K562 (cell line): ENCODE measurements at regions not wholly inside any gene's neighbourhood (a gene's known extent, or its start where the extent isn't known, plus 50 kb on each side); places are given as distances from the start of the nearest gene placed in this dataset.

ENCODE experiments used
- ATAC-seq: fragments of 200-7000 bp; cut with Tn5 transposase; 3 replicates; pipeline ENCODE4 v1.9.1; 2020; ENCODE audit warnings: moderate library complexity
- BruUV-seq: library from RNA; stranded (reverse); fragments of 400-500 nt; replicated peaks from 2 replicates; lab custom pipeline; 2021; lab: Mats Ljungman, UMichigan
- CTCF ChIA-PET: fragments of 300-600 bp; formaldehyde crosslinking; extraction: SDS; loops from one replicate; lab custom pipeline; 2021; ENCODE audit warnings: low intra/inter-chr PET ratio; lab: Yijun Ruan, JAX
- POLR2A ChIA-PET: fragments of 300-600, 350-650 bp; sonication (Branson Sonifier 250); formaldehyde crosslinking; extraction: SDS; loops from one replicate; lab custom pipeline; 2021; ENCODE audit warnings: antibody characterized with exemption, inconsistent platforms; lab: Yijun Ruan, JAX
- DNase-seq, 4 experiments: peaks; one replicate each; pipeline versions ENCODE4 v3.0.0 to v3.0.0-alpha.2; 2011 to 2018; ENCODE audit warnings: low spot score in 3 of 4, mixed read lengths in 3 of 4; ENCODE audit errors: extremely low read depth in 1 of 4
- FAIRE-seq: peaks from 2 replicates; lab custom pipeline; 2011; peaks lifted over from hg19 to GRCh38; lab: Jason Lieb, UNC
- H2AFZ ChIP-seq: 2 replicates; pipeline ENCODE4 v1.6.0; 2011; ENCODE audit warnings: low read depth, low read length, control low read depth, inconsistent platforms
- H3K27ac ChIP-seq: fragments of 200-600 bp; 3 replicates; pipeline ENCODE4 v1.8.0; 2011; ENCODE audit warnings: low read depth, mild to moderate bottlenecking, control low read depth, inconsistent platforms, low read length, moderate library complexity, mixed read lengths; ENCODE audit errors: extremely low read depth
- H3K27me3 ChIP-seq, 2 experiments: fragments of 300-600 bp in 1 of 2; 2 replicates in 1 of 2; 3 replicates in 1 of 2; pipeline versions ENCODE4 v1.6.0 to v1.8.0; 2011; ENCODE audit warnings: inconsistent platforms in 2 of 2, low read length in 2 of 2, mild to moderate bottlenecking in 1 of 2, mixed read lengths in 1 of 2, moderate library complexity in 1 of 2; ENCODE audit not compliant: control insufficient read depth in 2 of 2, insufficient read depth in 2 of 2
- H3K36me3 ChIP-seq: fragments of 300-600 bp; 3 replicates; pipeline ENCODE4 v1.8.0; 2011; ENCODE audit warnings: mild to moderate bottlenecking, low read length, inconsistent platforms; ENCODE audit not compliant: control insufficient read depth, insufficient read depth
- H3K4me1 ChIP-seq, 2 experiments: fragments of 200-600 bp in 1 of 2; replicated peaks in 1 of 2; 2 replicates in 1 of 2; 3 replicates in 1 of 2; pipeline versions ENCODE4 v1.5.1 to v1.8.0; 2011; ENCODE audit warnings: inconsistent platforms in 2 of 2, low read length in 2 of 2, mild to moderate bottlenecking in 1 of 2, mixed read lengths in 1 of 2, moderate library complexity in 1 of 2; ENCODE audit not compliant: control insufficient read depth in 2 of 2, insufficient read depth in 2 of 2
- H3K4me2 ChIP-seq: 2 replicates; pipeline ENCODE4 v1.6.1; 2011; ENCODE audit warnings: low read length, control low read depth, inconsistent platforms, mixed read lengths; ENCODE audit not compliant: insufficient read depth
- H3K4me3 ChIP-seq: fragments of 200-600 bp; sonication (generic), shearing (Covaris generic); 2 replicates; pipeline ENCODE4 v1.5.1; 2016; ENCODE audit warnings: control low read depth, inconsistent platforms
- H3K79me2 ChIP-seq: fragments of 200-600 bp; 3 replicates; pipeline ENCODE4 v1.8.0; 2011; ENCODE audit warnings: low read length, inconsistent platforms; ENCODE audit not compliant: control insufficient read depth, insufficient read depth
- H3K9ac ChIP-seq, 2 experiments: 2 replicates each; pipeline versions ENCODE4 v1.6.0 to v1.6.1; 2011; ENCODE audit warnings: low read depth in 2 of 2, low read length in 2 of 2, control low read depth in 1 of 2, inconsistent platforms in 1 of 2, mild to moderate bottlenecking in 1 of 2, mixed read lengths in 1 of 2; ENCODE audit not compliant: insufficient read depth in 1 of 2
- H3K9me1 ChIP-seq: one replicate; pipeline ENCODE4 v1.6.0; 2011; ENCODE audit warnings: inconsistent platforms, mild to moderate bottlenecking, low read length, moderate library complexity; ENCODE audit not compliant: control insufficient read depth, insufficient read depth
- H3K9me3 ChIP-seq: replicated peaks from 2 replicates; pipeline ENCODE4 v1.5.1; 2011; ENCODE audit warnings: low read depth, low read length, inconsistent platforms; ENCODE audit not compliant: control insufficient read depth, insufficient read depth
- H4K20me1 ChIP-seq: replicated peaks from 2 replicates; pipeline ENCODE4 v1.6.1; 2011; ENCODE audit warnings: low read length, inconsistent platforms, mixed read lengths; ENCODE audit not compliant: control insufficient read depth, insufficient read depth
- EZH2 ChIP-seq: IDR thresholded peaks from 2 replicates; pipeline ENCODE4 v1.6.1; 2012; ENCODE audit warnings: low read depth, mild to moderate bottlenecking, inconsistent platforms, low read length, borderline replicate concordance
- TAL1 ChIP-seq: fragments of 450-650 bp; IDR thresholded peaks from 2 replicates; pipeline ENCODE4 v1.6.1; 2016; ENCODE audit warnings: mild to moderate bottlenecking
- ZNF77 ChIP-seq: fragments of 250-450 bp; sonication (Bioruptor Pico); IDR thresholded peaks from 2 replicates; pipeline ENCODE4 v1.5.0; 2020
- in situ Hi-C: fragments of 300-500 bp; cut with MboI; formaldehyde crosslinking; loops from 4 replicates; pipeline ENCODE4 v1.15.0; 2018; ENCODE audit warnings: inconsistent platforms, mixed read lengths
- intact Hi-C: fragments of 100-400 bp; cut with micrococcal nuclease; formaldehyde crosslinking; loops from 2 replicates; pipeline ENCODE4 v1.14.2; 2022
- TF ChIP-seq, protein P1 (sequence below), 2 experiments: fragments of 450-650 bp; IDR thresholded peaks; 2 replicates each; pipeline ENCODE4 v1.6.1; 2018; ENCODE audit warnings: mild to moderate bottlenecking in 2 of 2, low read depth in 1 of 2; ENCODE audit not compliant: partially characterized antibody in 2 of 2
- TF ChIP-seq, protein P2 (sequence below): fragments of 450-650 bp; formaldehyde crosslinking; IDR thresholded peaks from 2 replicates; pipeline ENCODE4 v1.4.0; 2022; ENCODE audit warnings: missing genetic modification characterization
- TF ChIP-seq, protein P3 (sequence below): fragments of 450-650 bp; IDR thresholded peaks from 2 replicates; pipeline ENCODE4 v1.6.1; 2016; ENCODE audit warnings: low read depth, mild to moderate bottlenecking, moderate library complexity
- TF ChIP-seq, protein P4 (sequence below): fragments of 250-450 bp; sonication (Bioruptor Pico); IDR thresholded peaks from 2 replicates; pipeline ENCODE4 v1.9.0; 2021; ENCODE audit warnings: mild to moderate bottlenecking
- TF ChIP-seq, protein P5 (sequence below): sonication (generic); formaldehyde crosslinking; IDR thresholded peaks from 2 replicates; pipeline ENCODE4 v1.5.0; 2020; ENCODE audit warnings: missing genetic modification reagents

DNA sequence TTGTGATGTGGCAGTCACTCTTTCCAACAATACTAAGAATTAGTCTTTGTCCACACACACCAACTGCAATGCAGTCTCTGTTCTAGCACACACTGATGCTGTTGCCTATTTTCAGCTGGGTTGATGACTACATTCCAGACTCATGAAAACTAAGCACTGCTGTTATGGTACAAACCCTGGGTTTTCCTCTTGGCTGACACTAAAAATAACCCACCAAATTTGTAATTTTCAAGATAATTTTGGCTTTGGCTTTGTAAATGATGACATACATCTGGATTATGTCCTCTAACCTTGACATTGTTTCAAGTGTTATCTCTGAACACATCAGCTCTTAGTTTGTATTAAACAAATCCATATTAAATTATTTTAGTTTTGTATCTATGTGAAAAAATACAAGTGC lies 444.8 kb downstream of the PTPRC start:
- no peak overlapping the region for H3K4me3 ChIP-seq
- no peaks in the 10 kb centered on the region for H3K27me3 ChIP-seq
- no peaks in the 10 kb centered on the region for H3K4me1 ChIP-seq
- intact Hi-C loops = no loop called here
- no peak overlapping the region for H2AFZ ChIP-seq
- ChIA-PET CTCF (no interaction called here), POLR2A (no interaction called here)
- H3K9ac ChIP-seq = no peak overlapping the region
- H3K9me3 ChIP-seq = no peaks in the 10 kb centered on the region; the same call in 1 of the 2 replicates
- ATAC-seq (no peak), DNase-seq (no peak), FAIRE-seq (no peak)
- no TSS peak for BruUV-seq
- in situ Hi-C loops = no loop called here
- H3K9me1 ChIP-seq = no peaks in the 10 kb centered on the region
- no peaks in the 10 kb centered on the region for H4K20me1 ChIP-seq
- H3K79me2 ChIP-seq = no peaks in the 10 kb centered on the region
- no peak overlapping the region for H3K4me2 ChIP-seq
- no peaks in the 10 kb centered on the region for H3K36me3 ChIP-seq
- TF ChIP-seq, protein P1, sequence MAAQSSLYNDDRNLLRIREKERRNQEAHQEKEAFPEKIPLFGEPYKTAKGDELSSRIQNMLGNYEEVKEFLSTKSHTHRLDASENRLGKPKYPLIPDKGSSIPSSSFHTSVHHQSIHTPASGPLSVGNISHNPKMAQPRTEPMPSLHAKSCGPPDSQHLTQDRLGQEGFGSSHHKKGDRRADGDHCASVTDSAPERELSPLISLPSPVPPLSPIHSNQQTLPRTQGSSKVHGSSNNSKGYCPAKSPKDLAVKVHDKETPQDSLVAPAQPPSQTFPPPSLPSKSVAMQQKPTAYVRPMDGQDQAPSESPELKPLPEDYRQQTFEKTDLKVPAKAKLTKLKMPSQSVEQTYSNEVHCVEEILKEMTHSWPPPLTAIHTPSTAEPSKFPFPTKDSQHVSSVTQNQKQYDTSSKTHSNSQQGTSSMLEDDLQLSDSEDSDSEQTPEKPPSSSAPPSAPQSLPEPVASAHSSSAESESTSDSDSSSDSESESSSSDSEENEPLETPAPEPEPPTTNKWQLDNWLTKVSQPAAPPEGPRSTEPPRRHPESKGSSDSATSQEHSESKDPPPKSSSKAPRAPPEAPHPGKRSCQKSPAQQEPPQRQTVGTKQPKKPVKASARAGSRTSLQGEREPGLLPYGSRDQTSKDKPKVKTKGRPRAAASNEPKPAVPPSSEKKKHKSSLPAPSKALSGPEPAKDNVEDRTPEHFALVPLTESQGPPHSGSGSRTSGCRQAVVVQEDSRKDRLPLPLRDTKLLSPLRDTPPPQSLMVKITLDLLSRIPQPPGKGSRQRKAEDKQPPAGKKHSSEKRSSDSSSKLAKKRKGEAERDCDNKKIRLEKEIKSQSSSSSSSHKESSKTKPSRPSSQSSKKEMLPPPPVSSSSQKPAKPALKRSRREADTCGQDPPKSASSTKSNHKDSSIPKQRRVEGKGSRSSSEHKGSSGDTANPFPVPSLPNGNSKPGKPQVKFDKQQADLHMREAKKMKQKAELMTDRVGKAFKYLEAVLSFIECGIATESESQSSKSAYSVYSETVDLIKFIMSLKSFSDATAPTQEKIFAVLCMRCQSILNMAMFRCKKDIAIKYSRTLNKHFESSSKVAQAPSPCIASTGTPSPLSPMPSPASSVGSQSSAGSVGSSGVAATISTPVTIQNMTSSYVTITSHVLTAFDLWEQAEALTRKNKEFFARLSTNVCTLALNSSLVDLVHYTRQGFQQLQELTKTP (IDR thresholded peaks at IDR 0.05; ENCODE audit: low read depth in 1 of 2, partially characterized antibody in 2 of 2) = no peak
- TF ChIP-seq TAL1 = no peak
- TF ChIP-seq, protein P2, sequence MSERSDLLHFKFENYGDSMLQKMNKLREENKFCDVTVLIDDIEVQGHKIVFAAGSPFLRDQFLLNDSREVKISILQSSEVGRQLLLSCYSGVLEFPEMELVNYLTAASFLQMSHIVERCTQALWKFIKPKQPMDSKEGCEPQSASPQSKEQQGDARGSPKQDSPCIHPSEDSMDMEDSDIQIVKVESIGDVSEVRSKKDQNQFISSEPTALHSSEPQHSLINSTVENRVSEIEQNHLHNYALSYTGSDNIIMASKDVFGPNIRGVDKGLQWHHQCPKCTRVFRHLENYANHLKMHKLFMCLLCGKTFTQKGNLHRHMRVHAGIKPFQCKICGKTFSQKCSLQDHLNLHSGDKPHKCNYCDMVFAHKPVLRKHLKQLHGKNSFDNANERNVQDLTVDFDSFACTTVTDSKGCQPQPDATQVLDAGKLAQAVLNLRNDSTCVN = no peak
- TF ChIP-seq, protein P3, sequence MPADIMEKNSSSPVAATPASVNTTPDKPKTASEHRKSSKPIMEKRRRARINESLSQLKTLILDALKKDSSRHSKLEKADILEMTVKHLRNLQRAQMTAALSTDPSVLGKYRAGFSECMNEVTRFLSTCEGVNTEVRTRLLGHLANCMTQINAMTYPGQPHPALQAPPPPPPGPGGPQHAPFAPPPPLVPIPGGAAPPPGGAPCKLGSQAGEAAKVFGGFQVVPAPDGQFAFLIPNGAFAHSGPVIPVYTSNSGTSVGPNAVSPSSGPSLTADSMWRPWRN = no peak
- TF ChIP-seq, protein P4, sequence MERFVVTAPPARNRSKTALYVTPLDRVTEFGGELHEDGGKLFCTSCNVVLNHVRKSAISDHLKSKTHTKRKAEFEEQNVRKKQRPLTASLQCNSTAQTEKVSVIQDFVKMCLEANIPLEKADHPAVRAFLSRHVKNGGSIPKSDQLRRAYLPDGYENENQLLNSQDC (CRISPR knock-in tag) = no peak
- TF ChIP-seq ZNF77 (CRISPR knock-in tag) = no peak
- no peak for TF ChIP-seq EZH2
- TF ChIP-seq, protein P5, sequence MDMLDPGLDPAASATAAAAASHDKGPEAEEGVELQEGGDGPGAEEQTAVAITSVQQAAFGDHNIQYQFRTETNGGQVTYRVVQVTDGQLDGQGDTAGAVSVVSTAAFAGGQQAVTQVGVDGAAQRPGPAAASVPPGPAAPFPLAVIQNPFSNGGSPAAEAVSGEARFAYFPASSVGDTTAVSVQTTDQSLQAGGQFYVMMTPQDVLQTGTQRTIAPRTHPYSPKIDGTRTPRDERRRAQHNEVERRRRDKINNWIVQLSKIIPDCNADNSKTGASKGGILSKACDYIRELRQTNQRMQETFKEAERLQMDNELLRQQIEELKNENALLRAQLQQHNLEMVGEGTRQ (CRISPR knock-in tag) = no peak
- H3K27ac ChIP-seq = no peak overlapping the region
